Smooth muscle cell (in vitro differentiated cells): ENCODE measurements at regions not wholly inside any gene's neighbourhood (a gene's known extent, or its start where the extent isn't known, plus 50 kb on each side); places are given as distances from the start of the nearest gene placed in this dataset.

Experiments
- DNase-seq: peaks from one replicate; lab custom pipeline; 2025; ENCODE audit not compliant: unreplicated experiment; lab: John Stamatoyannopoulos, UW
- H2AFZ ChIP-seq: fragments of 200-600 bp; sonication (generic); 2 replicates; pipeline ENCODE4 v1.6.0; 2016; ENCODE audit warnings: antibody characterized with exemption, low read depth, mild to moderate bottlenecking
- H3F3A ChIP-seq: fragments of 200-600 bp; sonication (generic); 2 replicates; pipeline ENCODE4 v1.6.0; 2017; ENCODE audit warnings: antibody characterized with exemption, low read depth
- H3K27ac ChIP-seq: fragments of 200-600 bp; sonication (generic); 2 replicates; pipeline ENCODE4 v1.5.1; 2016; ENCODE audit warnings: low read depth, mild to moderate bottlenecking
- H3K27me3 ChIP-seq: fragments of 200-600 bp; sonication (generic); 2 replicates; pipeline ENCODE4 v1.6.1; 2016; ENCODE audit warnings: low read depth, mild to moderate bottlenecking
- H3K36me3 ChIP-seq: fragments of 200-600 bp; sonication (generic); 2 replicates; pipeline ENCODE4 v1.5.1; 2016; ENCODE audit warnings: low read depth
- H3K4me1 ChIP-seq: fragments of 200-600 bp; sonication (generic); 2 replicates; pipeline ENCODE4 v1.5.1; 2016; ENCODE audit warnings: low read depth
- H3K4me2 ChIP-seq: fragments of 200-600 bp; sonication (generic); 2 replicates; pipeline ENCODE4 v1.6.0; 2016; ENCODE audit warnings: mild to moderate bottlenecking
- H3K4me3 ChIP-seq: fragments of 200-600 bp; sonication (generic); 2 replicates; pipeline ENCODE4 v1.5.1; 2016; ENCODE audit warnings: mild to moderate bottlenecking
- H3K79me2 ChIP-seq: fragments of 200-600 bp; sonication (generic); 2 replicates; pipeline ENCODE4 v1.6.0; 2016; ENCODE audit warnings: low read depth, mild to moderate bottlenecking
- H3K9ac ChIP-seq: fragments of 200-600 bp; sonication (generic); 2 replicates; pipeline ENCODE4 v1.6.0; 2016; ENCODE audit warnings: low read depth
- H3K9me3 ChIP-seq: fragments of 200-600 bp; sonication (generic); replicated peaks from 2 replicates; pipeline ENCODE4 v1.5.1; 2016; ENCODE audit warnings: low read depth
- H4K20me1 ChIP-seq: fragments of 200-600 bp; sonication (generic); 2 replicates; pipeline ENCODE4 v1.6.0; 2016; ENCODE audit warnings: low read depth
- WGBS: methylation state at CpG from one replicate; pipeline ENCODE4 v1.1.7; 2016; ENCODE audit warnings: low lambda C conversion rate; 5-methylcytosine and 5-hydroxymethylcytosine counted together
- TF ChIP-seq, protein P1 (sequence below): fragments of 200-600 bp; sonication (generic); IDR thresholded peaks from 2 replicates; pipeline ENCODE4 v1.5.1; 2017; ENCODE audit warnings: borderline replicate concordance, mild to moderate bottlenecking, antibody characterized with exemption; ENCODE audit not compliant: insufficient read depth, poor library complexity, severe bottlenecking

DNA sequence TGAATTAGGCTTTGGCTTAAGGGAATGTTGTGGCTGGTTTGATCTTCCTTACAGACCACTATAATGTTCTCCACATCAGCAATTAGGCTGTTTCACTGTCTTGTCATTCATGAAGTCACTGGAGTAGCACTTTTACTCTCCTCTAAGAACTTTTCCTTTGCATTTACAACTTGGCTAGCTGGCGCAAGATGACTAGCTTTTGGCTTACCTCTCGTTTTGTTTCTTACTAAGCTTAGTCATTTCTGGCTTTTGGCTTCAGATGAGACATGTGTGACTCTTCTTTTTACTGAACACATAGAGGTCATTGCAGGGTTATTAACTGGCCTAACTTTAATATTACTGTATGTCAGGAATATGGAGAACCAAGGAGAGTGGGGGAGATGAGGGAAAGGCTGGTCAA, 143.2 kb downstream of the PTCHD4 start:
- H4K20me1 ChIP-seq: no peaks in the 10 kb centered on the region
- no peaks in the 10 kb centered on the region for H3K79me2 ChIP-seq
- TF ChIP-seq, protein P1, sequence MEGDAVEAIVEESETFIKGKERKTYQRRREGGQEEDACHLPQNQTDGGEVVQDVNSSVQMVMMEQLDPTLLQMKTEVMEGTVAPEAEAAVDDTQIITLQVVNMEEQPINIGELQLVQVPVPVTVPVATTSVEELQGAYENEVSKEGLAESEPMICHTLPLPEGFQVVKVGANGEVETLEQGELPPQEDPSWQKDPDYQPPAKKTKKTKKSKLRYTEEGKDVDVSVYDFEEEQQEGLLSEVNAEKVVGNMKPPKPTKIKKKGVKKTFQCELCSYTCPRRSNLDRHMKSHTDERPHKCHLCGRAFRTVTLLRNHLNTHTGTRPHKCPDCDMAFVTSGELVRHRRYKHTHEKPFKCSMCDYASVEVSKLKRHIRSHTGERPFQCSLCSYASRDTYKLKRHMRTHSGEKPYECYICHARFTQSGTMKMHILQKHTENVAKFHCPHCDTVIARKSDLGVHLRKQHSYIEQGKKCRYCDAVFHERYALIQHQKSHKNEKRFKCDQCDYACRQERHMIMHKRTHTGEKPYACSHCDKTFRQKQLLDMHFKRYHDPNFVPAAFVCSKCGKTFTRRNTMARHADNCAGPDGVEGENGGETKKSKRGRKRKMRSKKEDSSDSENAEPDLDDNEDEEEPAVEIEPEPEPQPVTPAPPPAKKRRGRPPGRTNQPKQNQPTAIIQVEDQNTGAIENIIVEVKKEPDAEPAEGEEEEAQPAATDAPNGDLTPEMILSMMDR: no peak
- no peaks in the 10 kb centered on the region for H3F3A ChIP-seq
- no peaks in the 10 kb centered on the region for H3K4me1 ChIP-seq
- WGBS: 91% methylated on average over 2 of the region's 2 CpGs
- no peak overlapping the region for H3K27ac ChIP-seq
- H3K4me3 ChIP-seq: no peak overlapping the region
- H2AFZ ChIP-seq: no peak overlapping the region
- no peaks in the 10 kb centered on the region for H3K36me3 ChIP-seq
- H3K9ac ChIP-seq: no peak overlapping the region
- no peaks in the 10 kb centered on the region for H3K9me3 ChIP-seq
- no peak for DNase-seq
- H3K27me3 ChIP-seq: no peaks in the 10 kb centered on the region
- no peak overlapping the region for H3K4me2 ChIP-seq

GRCh38 chr6:47964969-47965368, 146.0 kb downstream of the PTCHD4 start:
- no peaks in the 10 kb centered on the region for H3K79me2 ChIP-seq
- 90% methylated on average over 3 of the region's 3 CpGs for WGBS
- no peak for DNase-seq
- TF ChIP-seq, protein P1: no peak
- no peak overlapping the region for H3K4me2 ChIP-seq
- no peak overlapping the region for H2AFZ ChIP-seq
- no peak overlapping the region for H3K4me3 ChIP-seq
- H3K27ac ChIP-seq: no peak overlapping the region
- H3F3A ChIP-seq: no peaks in the 10 kb centered on the region
- H3K9ac ChIP-seq: no peak overlapping the region
- H3K36me3 ChIP-seq: no peaks in the 10 kb centered on the region
- no peaks in the 10 kb centered on the region for H3K27me3 ChIP-seq
- no peaks in the 10 kb centered on the region for H3K9me3 ChIP-seq
- no peaks in the 10 kb centered on the region for H4K20me1 ChIP-seq
- no peaks in the 10 kb centered on the region for H3K4me1 ChIP-seq

GRCh38 chr6:47952640-47953039, 158.4 kb downstream of the PTCHD4 start:
- no peaks in the 10 kb centered on the region for H4K20me1 ChIP-seq
- H3K27me3 ChIP-seq: no peaks in the 10 kb centered on the region
- H3K4me1 ChIP-seq: no peaks in the 10 kb centered on the region
- H3K79me2 ChIP-seq: no peaks in the 10 kb centered on the region
- no peak overlapping the region for H3K4me3 ChIP-seq
- H3K9ac ChIP-seq: no peak overlapping the region
- no peak for DNase-seq
- H3K4me2 ChIP-seq: no peak overlapping the region
- H3F3A ChIP-seq: no peaks in the 10 kb centered on the region
- TF ChIP-seq, protein P1: no peak
- H3K36me3 ChIP-seq: no peaks in the 10 kb centered on the region
- WGBS: 88% methylated on average over 2 of the region's 2 CpGs
- no peak overlapping the region for H2AFZ ChIP-seq
- H3K27ac ChIP-seq: no peak overlapping the region
- no peaks in the 10 kb centered on the region for H3K9me3 ChIP-seq

GRCh38 chr6:47944846-47945245, 163.0 kb downstream of the OPN5 start:
- no peak overlapping the region for H2AFZ ChIP-seq
- H3K9ac ChIP-seq: no peak overlapping the region
- H3K4me1 ChIP-seq: no peaks in the 10 kb centered on the region
- no peaks in the 10 kb centered on the region for H3K36me3 ChIP-seq
- no peaks in the 10 kb centered on the region for H3K9me3 ChIP-seq
- DNase-seq: no peak
- TF ChIP-seq, protein P1: no peak
- no peak overlapping the region for H3K4me3 ChIP-seq
- 82% methylated on average over 4 of the region's 4 CpGs for WGBS
- no peaks in the 10 kb centered on the region for H3F3A ChIP-seq
- no peaks in the 10 kb centered on the region for H3K79me2 ChIP-seq
- H3K4me2 ChIP-seq: no peak overlapping the region
- no peak overlapping the region for H3K27ac ChIP-seq
- H3K27me3 ChIP-seq: no peaks in the 10 kb centered on the region
- no peaks in the 10 kb centered on the region for H4K20me1 ChIP-seq
